ENCODE measurements at regions not wholly inside any gene's neighbourhood (a gene's known extent, or its start where the extent isn't known, plus 50 kb on each side); places are given as distances from the start of the nearest gene placed in this dataset.

DNA sequence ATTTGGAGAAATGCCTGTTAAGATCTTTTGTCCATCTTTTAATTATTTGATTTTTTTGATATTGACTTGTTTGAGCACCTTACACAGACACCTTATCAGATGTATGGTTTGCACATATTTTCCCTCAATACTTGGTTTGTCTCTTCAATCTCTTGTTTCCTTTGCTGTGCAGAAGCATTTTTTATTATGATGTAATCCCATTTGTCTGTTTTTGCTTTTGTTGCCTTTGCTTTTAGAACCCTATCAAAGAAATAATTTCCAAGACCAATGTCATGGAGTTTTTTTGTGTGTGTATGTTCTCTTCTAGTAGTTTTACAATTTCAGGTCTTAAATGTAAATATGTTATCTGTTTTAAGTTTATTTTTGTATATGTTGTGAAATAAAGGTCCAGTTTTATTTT is 73.9 kb downstream of the HTR1B start:
- H3K27ac ChIP-seq: no peak overlapping the region
- no peaks in the 10 kb centered on the region for H3K27me3 ChIP-seq (ENCODE audit: insufficient read depth, low read depth)
- no peaks in the 10 kb centered on the region for H3F3A ChIP-seq (ENCODE audit: insufficient read depth, low read depth)
- DNase-seq: no peak
- H3K4me1 ChIP-seq (replicated peaks; ENCODE audit: insufficient read depth): no peaks in the 10 kb centered on the region
- no peaks in the 10 kb centered on the region for H4K20me1 ChIP-seq (ENCODE audit: insufficient read depth)
- peaks cover 3% of the 10 kb centered on the region; the same call in 1 of the 2 replicates for H3K9me3 ChIP-seq (ENCODE audit: insufficient read depth, low read depth)
- intact Hi-C loops (cut with micrococcal nuclease; ENCODE audit: unreplicated experiment): no loop called here
- no peak overlapping the region for H3K4me2 ChIP-seq
- ChIA-PET CTCF (no interaction called here), POLR2A (ENCODE audit: unreplicated experiment) (no interaction called here)
- no peak overlapping the region for H2AFZ ChIP-seq
- no peak overlapping the region for H3K4me3 ChIP-seq
- no TSS peak for BruUV-seq (replicated peaks)
- no peak for TF ChIP-seq EZH2 (IDR thresholded peaks at IDR 0.05; ENCODE audit: low read depth)
- H3K36me3 ChIP-seq (ENCODE audit: low read depth): no peaks in the 10 kb centered on the region
- H3K9me2 ChIP-seq (ENCODE audit: insufficient read depth): no peaks in the 10 kb centered on the region
- no peaks in the 10 kb centered on the region for H3K79me2 ChIP-seq (ENCODE audit: low read depth)

- intact Hi-C loops (cut with micrococcal nuclease; ENCODE audit: unreplicated experiment): no loop called here
- Histone ChIP-seq H3K27ac (no peak overlapping the region), H3F3A (ENCODE audit: insufficient read depth, low read depth) (no peaks in the 10 kb centered on the region), H3K27me3 (ENCODE audit: insufficient read depth, low read depth) (no peaks in the 10 kb centered on the region), H3K4me1 (replicated peaks; ENCODE audit: insufficient read depth) (no peaks in the 10 kb centered on the region), H3K4me2 (no peak overlapping the region), H4K20me1 (ENCODE audit: insufficient read depth) (no peaks in the 10 kb centered on the region), H3K36me3 (ENCODE audit: low read depth) (no peaks in the 10 kb centered on the region), H3K9me2 (ENCODE audit: insufficient read depth) (no peaks in the 10 kb centered on the region), H3K9me3 (ENCODE audit: insufficient read depth, low read depth) (no peaks in the 10 kb centered on the region), H3K4me3 (no peak overlapping the region), H3K79me2 (ENCODE audit: low read depth) (no peaks in the 10 kb centered on the region), H2AFZ (no peak overlapping the region)
- TF ChIP-seq, protein P1, sequence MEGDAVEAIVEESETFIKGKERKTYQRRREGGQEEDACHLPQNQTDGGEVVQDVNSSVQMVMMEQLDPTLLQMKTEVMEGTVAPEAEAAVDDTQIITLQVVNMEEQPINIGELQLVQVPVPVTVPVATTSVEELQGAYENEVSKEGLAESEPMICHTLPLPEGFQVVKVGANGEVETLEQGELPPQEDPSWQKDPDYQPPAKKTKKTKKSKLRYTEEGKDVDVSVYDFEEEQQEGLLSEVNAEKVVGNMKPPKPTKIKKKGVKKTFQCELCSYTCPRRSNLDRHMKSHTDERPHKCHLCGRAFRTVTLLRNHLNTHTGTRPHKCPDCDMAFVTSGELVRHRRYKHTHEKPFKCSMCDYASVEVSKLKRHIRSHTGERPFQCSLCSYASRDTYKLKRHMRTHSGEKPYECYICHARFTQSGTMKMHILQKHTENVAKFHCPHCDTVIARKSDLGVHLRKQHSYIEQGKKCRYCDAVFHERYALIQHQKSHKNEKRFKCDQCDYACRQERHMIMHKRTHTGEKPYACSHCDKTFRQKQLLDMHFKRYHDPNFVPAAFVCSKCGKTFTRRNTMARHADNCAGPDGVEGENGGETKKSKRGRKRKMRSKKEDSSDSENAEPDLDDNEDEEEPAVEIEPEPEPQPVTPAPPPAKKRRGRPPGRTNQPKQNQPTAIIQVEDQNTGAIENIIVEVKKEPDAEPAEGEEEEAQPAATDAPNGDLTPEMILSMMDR (conservative IDR thresholded peaks at IDR 0.05): no peak
- TF ChIP-seq EZH2 (IDR thresholded peaks at IDR 0.05; ENCODE audit: low read depth): no peak
- no TSS peak for BruUV-seq (replicated peaks)
- no peak for DNase-seq
- POLR2A ChIA-PET (ENCODE audit: unreplicated experiment): no interaction called here
- CTCF ChIA-PET: no interaction called here
Observed at GRCh38 chr6:77383026-77383425, 80.3 kb downstream of the HTR1B start.

DNA sequence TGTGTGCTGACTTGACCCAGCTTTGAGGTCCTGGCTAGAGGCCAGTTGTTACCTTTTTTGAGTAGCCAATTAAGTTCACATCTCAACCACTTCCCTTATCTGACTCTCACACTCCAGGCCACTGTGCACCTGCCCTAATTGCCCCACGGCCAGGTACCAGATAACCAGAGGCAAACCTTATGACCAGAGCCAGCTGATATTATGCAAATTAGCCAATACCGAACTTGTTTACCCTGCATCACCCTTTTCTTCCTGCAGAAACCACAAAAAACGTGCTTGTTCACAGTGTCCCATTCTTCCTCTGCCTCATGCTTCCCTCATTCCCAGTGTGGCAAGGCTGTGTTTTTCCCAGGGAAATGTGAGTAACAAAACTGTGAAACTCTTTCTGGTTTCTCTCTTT is 89.3 kb downstream of the HTR1B start:
- H3K9me3 ChIP-seq (ENCODE audit: insufficient read depth, low read depth): no peaks in the 10 kb centered on the region
- TF ChIP-seq, protein P1 (conservative IDR thresholded peaks at IDR 0.05): no peak
- no peak for TF ChIP-seq EZH2 (IDR thresholded peaks at IDR 0.05; ENCODE audit: low read depth)
- no peaks in the 10 kb centered on the region for H3K27me3 ChIP-seq (ENCODE audit: insufficient read depth, low read depth)
- DNase-seq: no peak
- ChIA-PET CTCF (interaction anchor here (0.6 kb wide), 2 partner anchors 691 to 1443 kb away, joined by 3 to 4 read pairs; no protein-coding TSS in a partner anchor), POLR2A (ENCODE audit: unreplicated experiment) (no interaction called here)
- H3K4me3 ChIP-seq: no peak overlapping the region
- H3F3A ChIP-seq (ENCODE audit: insufficient read depth, low read depth): no peaks in the 10 kb centered on the region
- intact Hi-C loops (cut with micrococcal nuclease; ENCODE audit: unreplicated experiment): no loop called here
- H3K36me3 ChIP-seq (ENCODE audit: low read depth): no peaks in the 10 kb centered on the region
- no peaks in the 10 kb centered on the region for H3K4me1 ChIP-seq (replicated peaks; ENCODE audit: insufficient read depth)
- H3K79me2 ChIP-seq (ENCODE audit: low read depth): no peaks in the 10 kb centered on the region
- H2AFZ ChIP-seq: no peak overlapping the region
- H4K20me1 ChIP-seq (ENCODE audit: insufficient read depth): no peaks in the 10 kb centered on the region
- H3K4me2 ChIP-seq: no peak overlapping the region
- H3K9me2 ChIP-seq (ENCODE audit: insufficient read depth): no peaks in the 10 kb centered on the region
- no TSS peak for BruUV-seq (replicated peaks)
- no peak overlapping the region for H3K27ac ChIP-seq

DNA sequence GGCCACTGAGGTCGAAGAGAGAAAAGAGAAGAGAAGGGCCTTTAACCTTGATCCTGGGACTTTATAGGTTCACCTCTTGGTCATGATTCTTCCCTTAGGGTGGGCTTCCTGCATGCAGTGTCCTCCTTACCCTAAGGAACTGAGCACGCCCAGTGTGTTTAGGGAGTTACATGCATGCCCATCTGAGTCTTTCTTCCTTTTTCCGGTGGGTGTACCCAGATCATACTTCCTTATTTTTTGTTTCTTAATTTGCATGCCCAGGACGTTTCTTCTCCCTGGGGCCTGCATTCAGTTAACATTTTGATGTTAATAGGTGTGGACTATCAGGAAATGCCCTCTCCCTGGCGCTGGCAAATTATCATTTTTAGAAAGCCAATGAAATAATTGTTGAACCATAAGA is 91.5 kb downstream of the HTR1B start:
- no peak for DNase-seq
- no peak overlapping the region for H3K4me3 ChIP-seq
- no peaks in the 10 kb centered on the region for H3K79me2 ChIP-seq (ENCODE audit: low read depth)
- ChIA-PET CTCF (no interaction called here), POLR2A (ENCODE audit: unreplicated experiment) (no interaction called here)
- no peak overlapping the region for H2AFZ ChIP-seq
- no peak overlapping the region for H3K27ac ChIP-seq
- no peaks in the 10 kb centered on the region for H3K9me2 ChIP-seq (ENCODE audit: insufficient read depth)
- H3K4me1 ChIP-seq (replicated peaks; ENCODE audit: insufficient read depth): no peaks in the 10 kb centered on the region
- no peaks in the 10 kb centered on the region for H3K36me3 ChIP-seq (ENCODE audit: low read depth)
- no peaks in the 10 kb centered on the region for H3K27me3 ChIP-seq (ENCODE audit: insufficient read depth, low read depth)
- intact Hi-C loops (cut with micrococcal nuclease; ENCODE audit: unreplicated experiment): no loop called here
- no TSS peak for BruUV-seq (replicated peaks)
- H3K9me3 ChIP-seq (ENCODE audit: insufficient read depth, low read depth): no peaks in the 10 kb centered on the region
- H3F3A ChIP-seq (ENCODE audit: insufficient read depth, low read depth): no peaks in the 10 kb centered on the region
- TF ChIP-seq, protein P1 (conservative IDR thresholded peaks at IDR 0.05): no peak
- no peak for TF ChIP-seq EZH2 (IDR thresholded peaks at IDR 0.05; ENCODE audit: low read depth)
- H3K4me2 ChIP-seq: no peak overlapping the region
- no peaks in the 10 kb centered on the region for H4K20me1 ChIP-seq (ENCODE audit: insufficient read depth)
